Stimulated activated CD8-positive, alpha-beta memory T cell treated with anti-CD3 and anti-CD28 coated beads, Interleukin-7, amount 100 ng/mL, for 48 hours (primary cell): ENCODE measurements at regions not wholly inside any gene's neighbourhood (a gene's known extent, or its start where the extent isn't known, plus 50 kb on each side); places are given as distances from the start of the nearest gene placed in this dataset.
"Not testable (repeated sequence)": the region's sequence is repeated elsewhere in the genome, so short reads cannot be mapped to it uniquely, and the experiment has no call there.

ENCODE experiments used
- DNase-seq, 2 donors: peaks; one replicate each; pipeline ENCODE4 v3.0.0-alpha.2; 2020; ENCODE audit warnings: low read depth in 1 of 2; ENCODE audit errors: extremely low read depth in 1 of 2

GRCh38 chr4:103318327-103318726, 120.2 kb upstream of the CENPE start:
- no peak for DNase-seq

- no peak for DNase-seq
These were observed 110.1 kb upstream of the CENPE start for GRCh38 chr4:103308248-103308561.

DNA sequence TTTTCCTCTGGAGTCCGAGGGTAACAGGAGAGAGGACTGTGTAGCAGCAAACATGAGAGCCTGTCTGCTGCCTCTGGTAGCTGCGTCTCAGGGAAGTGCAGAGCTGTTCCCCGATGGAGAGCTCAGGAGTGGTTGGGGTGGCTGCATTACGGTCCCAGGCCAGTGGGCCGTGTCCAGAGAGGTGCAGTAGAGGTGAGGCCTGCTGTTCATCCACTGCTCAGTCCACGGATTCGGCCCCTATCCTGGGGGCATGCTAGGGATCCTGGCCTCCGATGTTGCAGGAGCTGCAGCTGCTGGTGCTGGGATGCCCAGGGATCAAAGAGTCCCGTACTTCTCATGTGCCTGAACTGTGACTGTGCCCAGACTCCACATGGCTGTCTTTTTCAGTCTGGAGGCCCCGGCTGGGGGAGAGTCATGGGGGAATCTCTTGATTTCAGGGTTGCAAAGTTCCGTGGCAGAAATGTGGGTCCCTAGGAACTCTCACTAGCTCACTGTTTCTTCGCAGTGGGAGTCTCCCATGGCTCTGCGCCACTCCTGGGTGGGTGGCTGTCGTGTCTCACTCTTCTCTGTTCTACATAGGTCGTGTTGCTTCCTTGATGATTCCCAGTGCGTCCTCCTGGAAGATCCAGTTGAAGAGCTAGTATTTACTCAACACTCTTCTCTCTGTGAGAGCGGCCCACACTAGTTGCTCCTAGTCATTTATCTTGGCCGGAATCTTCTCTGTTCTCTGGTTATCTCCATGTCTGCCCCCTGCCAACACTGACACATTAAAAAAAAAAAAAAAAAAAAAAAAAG, 109.5 kb upstream of the CENPE start:
- no peak for DNase-seq

DNA sequence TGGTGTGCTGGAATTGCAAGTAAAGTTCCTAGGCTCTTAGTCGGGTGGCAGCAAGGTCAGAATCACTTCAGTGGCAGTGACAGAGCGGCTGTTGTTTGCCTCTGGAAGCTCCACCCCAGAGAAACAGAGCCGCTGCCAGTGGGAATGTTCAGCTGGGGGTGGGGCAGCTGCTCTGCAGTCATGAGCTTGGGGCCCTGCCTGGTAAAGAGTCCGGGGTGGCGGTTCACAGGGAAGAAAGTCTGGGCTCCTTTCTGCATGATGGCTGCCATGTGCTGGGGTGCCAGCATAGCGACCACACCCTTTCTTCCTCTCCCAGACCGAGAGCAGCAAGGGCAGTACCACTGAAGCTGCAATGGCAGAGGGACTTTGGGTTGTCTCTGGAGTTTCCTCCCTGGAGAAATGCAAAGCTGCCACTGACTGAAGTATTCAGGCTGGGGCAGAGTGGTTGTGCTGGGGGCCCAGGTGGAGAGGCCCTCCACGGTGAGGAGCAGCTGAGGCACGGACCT, 108.8 kb upstream of the CENPE start:
- no peak for DNase-seq

GRCh38 chr4:103305355-103305754, 107.2 kb upstream of the CENPE start:
- DNase-seq = no peak

DNA sequence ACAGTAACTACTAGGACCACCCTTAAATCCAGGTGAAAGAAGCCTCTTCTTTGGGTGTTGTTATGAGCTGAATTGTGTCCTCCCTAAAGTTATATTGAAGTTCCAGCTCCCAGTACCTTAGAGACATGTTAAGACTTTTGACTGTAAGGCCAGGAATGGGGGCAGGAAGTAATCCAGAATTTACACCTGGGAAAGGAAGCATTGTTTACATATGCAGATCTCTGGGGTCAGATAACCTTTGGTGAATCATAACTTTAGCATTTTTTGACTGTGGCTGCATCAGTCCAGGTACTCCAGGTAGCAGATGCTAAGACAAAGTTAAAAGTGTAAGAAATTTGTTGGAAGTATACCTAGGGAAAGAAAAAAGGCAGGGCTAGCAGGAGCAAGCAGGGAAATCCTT, 104.9 kb upstream of the CENPE start:
- DNase-seq = no peak

DNA sequence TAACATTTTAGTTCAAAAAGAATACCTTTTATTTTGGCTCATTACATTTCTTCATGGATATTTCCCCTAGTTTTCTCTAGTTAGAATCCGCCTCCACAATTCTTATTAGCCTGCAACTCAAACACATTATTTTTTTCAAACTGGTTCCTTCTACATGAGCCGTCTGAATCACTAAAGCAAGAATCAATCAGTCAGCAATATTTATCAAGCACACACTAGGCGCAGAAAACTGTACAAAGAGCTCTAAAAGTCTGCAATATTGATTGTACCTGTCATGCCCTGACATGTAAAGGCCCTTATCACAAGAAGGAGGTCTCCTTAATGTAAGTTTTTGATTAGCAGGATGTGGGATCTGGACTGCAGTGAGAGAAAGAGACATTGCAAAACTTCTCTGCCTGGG, 94.8 kb upstream of the CENPE start:
- DNase-seq = no peak

DNA sequence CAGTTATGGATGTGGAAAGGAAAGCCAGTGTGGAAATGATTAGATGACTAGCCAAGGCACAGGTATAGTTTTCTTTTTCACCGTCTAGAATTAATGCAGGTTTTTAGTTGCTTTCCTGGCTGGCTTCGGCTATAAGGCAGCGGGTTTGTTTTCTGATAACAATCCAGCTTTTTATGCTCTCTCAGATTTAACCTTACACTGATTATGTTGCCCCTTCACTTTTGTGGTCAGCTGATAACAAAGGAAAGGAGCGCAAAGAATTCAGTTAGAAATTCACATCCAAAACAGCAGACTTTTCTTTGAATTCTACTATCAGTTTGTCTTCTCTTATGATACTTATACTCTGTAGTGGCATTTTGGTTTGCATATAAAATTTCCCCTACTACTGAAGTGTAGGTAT, 94.2 kb upstream of the CENPE start:
- DNase-seq = no peak

DNA sequence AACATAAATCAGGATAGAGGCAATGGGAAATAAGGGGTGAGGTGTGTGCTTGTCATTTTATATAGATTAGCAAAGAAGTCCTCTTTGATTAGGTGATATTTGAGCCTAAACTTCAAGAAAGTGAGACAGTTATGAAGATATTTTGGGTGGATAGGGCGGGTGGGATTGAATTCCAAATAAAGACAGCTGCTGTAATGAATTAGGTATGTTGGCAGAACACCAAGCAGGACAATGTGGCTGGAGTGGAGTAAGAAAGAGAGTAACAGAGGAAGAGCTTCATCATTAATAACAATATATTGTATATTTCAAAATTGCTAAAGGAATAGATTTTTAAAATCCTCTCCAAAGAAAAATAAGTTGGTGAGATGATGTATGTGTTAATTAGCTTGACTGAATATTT, 91.0 kb upstream of the CENPE start:
- DNase-seq = no peak

- no peak for DNase-seq
These were observed 74.0 kb upstream of the CENPE start for GRCh38 chr4:103272174-103272573.

- no peak for DNase-seq
These were observed 70.6 kb upstream of the CENPE start for GRCh38 chr4:103268746-103269145.

- DNase-seq = no peak
These were observed 66.8 kb upstream of the CENPE start for GRCh38 chr4:103264905-103265304.

- not testable (repeated sequence) for DNase-seq
These were observed 57.9 kb upstream of the CENPE start for GRCh38 chr4:103256068-103256467.
